Endothelial cell of umbilical vein (primary cell): ENCODE measurements at regions not wholly inside any gene's neighbourhood (a gene's known extent, or its start where the extent isn't known, plus 50 kb on each side); places are given as distances from the start of the nearest gene placed in this dataset.

Experiments
- BruUV-seq: library from RNA; stranded (reverse); fragments of 400-500 nt; replicated peaks from 2 replicates; lab custom pipeline; 2021; lab: Mats Ljungman, UMichigan
- CTCF ChIA-PET: fragments of 300-600, 350-600 bp; sonication (Branson Sonifier 250); formaldehyde crosslinking; loops from one replicate; lab custom pipeline; 2021; ENCODE audit warnings: antibody characterized with exemption, inconsistent platforms; lab: Charles Lee
- POLR2A ChIA-PET: fragments of 300-600, 350-600 bp; sonication (Branson Sonifier 250); formaldehyde crosslinking; loops from one replicate; lab custom pipeline; 2021; ENCODE audit warnings: antibody characterized with exemption, inconsistent platforms; lab: Charles Lee
- DNase-seq: peaks from one replicate; pipeline ENCODE4 v3.0.0-alpha.2; 2011; ENCODE audit warnings: low read depth, low spot score
- FAIRE-seq: peaks from 2 replicates; lab custom pipeline; 2011; peaks lifted over from hg19 to GRCh38; lab: Jason Lieb, UNC
- H2AFZ ChIP-seq: 2 replicates; pipeline ENCODE4 v1.6.0; 2012; ENCODE audit warnings: low read depth, low read length, control low read depth, inconsistent platforms
- H3K27ac ChIP-seq: 2 replicates; pipeline ENCODE4 v1.5.1; 2011; ENCODE audit warnings: low read depth, mild to moderate bottlenecking, control low read depth, low read length, moderate library complexity; ENCODE audit not compliant: insufficient read depth
- H3K27me3 ChIP-seq, 2 experiments: 2 replicates each; pipeline versions ENCODE4 v1.6.0 to v1.6.1; 2011; ENCODE audit warnings: low read length in 2 of 2, mixed read lengths in 1 of 2; ENCODE audit not compliant: control insufficient read depth in 2 of 2, insufficient read depth in 2 of 2
- H3K36me3 ChIP-seq, 2 experiments: 2 replicates in 1 of 2; 3 replicates in 1 of 2; pipeline ENCODE4 v1.5.1; 2011; ENCODE audit warnings: low read length in 2 of 2, mild to moderate bottlenecking in 1 of 2, moderate library complexity in 1 of 2; ENCODE audit not compliant: control insufficient read depth in 2 of 2, insufficient read depth in 2 of 2; ENCODE audit errors: extremely low read depth in 1 of 2
- H3K4me1 ChIP-seq: 3 replicates; pipeline ENCODE4 v1.5.1; 2011; ENCODE audit warnings: mild to moderate bottlenecking, low read length; ENCODE audit not compliant: control insufficient read depth, insufficient read depth; ENCODE audit errors: extremely low read depth
- H3K4me2 ChIP-seq: 2 replicates; pipeline ENCODE4 v1.6.1; 2011; ENCODE audit warnings: low read length, control low read depth, mixed read lengths; ENCODE audit not compliant: insufficient read depth
- H3K4me3 ChIP-seq, 3 experiments: fragments of 200-600 bp in 1 of 3; sonication (generic), shearing (Covaris generic) in 1 of 3; replicated peaks in 1 of 3; 2 replicates each; pipeline ENCODE4 v1.5.1; 2011 to 2016; ENCODE audit warnings: control low read depth in 3 of 3, low read length in 3 of 3, mild to moderate bottlenecking in 2 of 3, inconsistent platforms in 1 of 3, low read depth in 1 of 3, moderate library complexity in 1 of 3; ENCODE audit not compliant: insufficient read depth in 1 of 3
- H3K79me2 ChIP-seq: 2 replicates; pipeline ENCODE4 v1.6.0; 2012; ENCODE audit warnings: low read length, inconsistent platforms; ENCODE audit not compliant: control insufficient read depth, insufficient read depth
- H3K9ac ChIP-seq: replicated peaks from 2 replicates; pipeline ENCODE3; 2011; ENCODE audit warnings: low read length, control low read depth; ENCODE audit not compliant: insufficient read depth; ENCODE audit errors: extremely low read depth
- H3K9me1 ChIP-seq: replicated peaks from 3 replicates; pipeline ENCODE4 v1.6.0; 2011; ENCODE audit warnings: mild to moderate bottlenecking, low read length; ENCODE audit not compliant: control insufficient read depth, insufficient read depth; ENCODE audit errors: extremely low read depth
- H3K9me3 ChIP-seq: replicated peaks from 2 replicates; pipeline ENCODE4 v1.5.1; 2012; ENCODE audit warnings: low read length, inconsistent platforms; ENCODE audit not compliant: control insufficient read depth, insufficient read depth
- H4K20me1 ChIP-seq: replicated peaks from 2 replicates; pipeline ENCODE3; 2011; ENCODE audit warnings: mild to moderate bottlenecking, low read length; ENCODE audit not compliant: control insufficient read depth, insufficient read depth; ENCODE audit errors: extremely low read depth
- EZH2 ChIP-seq: IDR thresholded peaks from 2 replicates; pipeline ENCODE4 v1.6.1; 2012; ENCODE audit warnings: borderline replicate concordance, low read depth, mild to moderate bottlenecking, moderate library complexity, low read length, inconsistent platforms; ENCODE audit not compliant: severe bottlenecking
- FOS ChIP-seq: IDR thresholded peaks from 2 replicates; pipeline ENCODE4 v1.6.1; 2011; ENCODE audit warnings: mild to moderate bottlenecking, low read length, moderate library complexity, borderline replicate concordance; ENCODE audit not compliant: insufficient read depth
- GATA2 ChIP-seq: IDR thresholded peaks from 2 replicates; pipeline ENCODE4 v1.7.0; 2011; ENCODE audit warnings: low read depth, mild to moderate bottlenecking, moderate library complexity, mixed read lengths, low read length; ENCODE audit not compliant: insufficient read length, insufficient read depth
- JUN ChIP-seq: IDR thresholded peaks from 2 replicates; pipeline ENCODE4 v1.6.1; 2011; ENCODE audit warnings: borderline replicate concordance, low read depth; ENCODE audit not compliant: insufficient read length, insufficient read depth
- MYC ChIP-seq: IDR thresholded peaks from one replicate; pipeline ENCODE4 v1.6.1; 2011; ENCODE audit warnings: mild to moderate bottlenecking, low read depth, low read length
- POLR2A ChIP-seq: IDR thresholded peaks from 2 replicates; pipeline ENCODE4 v1.6.1; 2012; ENCODE audit warnings: low read depth, mild to moderate bottlenecking, control low read depth, low read length
- POLR2AphosphoS5 ChIP-seq: IDR thresholded peaks from 2 replicates; pipeline ENCODE4 v1.6.1; 2012; ENCODE audit warnings: low read depth, mild to moderate bottlenecking, control low read depth, low read length, moderate library complexity; ENCODE audit not compliant: insufficient read depth
- dilution Hi-C: fragments of 300-500 bp; cut with MboI; formaldehyde crosslinking; loops from one replicate; pipeline ENCODE4 v1.15.0; 2019; ENCODE audit warnings: low sequenced_read_pairs; ENCODE audit not compliant: extremely low pct_ligation_motif_present
- intact Hi-C: fragments of 100-400 bp; cut with micrococcal nuclease; formaldehyde crosslinking; loops from one replicate; pipeline ENCODE4 v1.10.0; 2022
- TF ChIP-seq, protein P1 (sequence below), 2 donors: IDR thresholded peaks; 1 replicate in 1 of 2; 2 replicates in 1 of 2; pipeline ENCODE4 v1.5.1; 2011; ENCODE audit warnings: low read length in 2 of 2, mild to moderate bottlenecking in 2 of 2, moderate library complexity in 2 of 2, control low read depth in 1 of 2, inconsistent platforms in 1 of 2, low read depth in 1 of 2; ENCODE audit not compliant: insufficient read depth in 1 of 2; ENCODE audit errors: extremely low read depth in 1 of 2
- TF ChIP-seq, protein P2 (sequence below): IDR thresholded peaks from 2 replicates; pipeline ENCODE4 v1.6.1; 2011; ENCODE audit not compliant: insufficient read depth, insufficient read length

DNA sequence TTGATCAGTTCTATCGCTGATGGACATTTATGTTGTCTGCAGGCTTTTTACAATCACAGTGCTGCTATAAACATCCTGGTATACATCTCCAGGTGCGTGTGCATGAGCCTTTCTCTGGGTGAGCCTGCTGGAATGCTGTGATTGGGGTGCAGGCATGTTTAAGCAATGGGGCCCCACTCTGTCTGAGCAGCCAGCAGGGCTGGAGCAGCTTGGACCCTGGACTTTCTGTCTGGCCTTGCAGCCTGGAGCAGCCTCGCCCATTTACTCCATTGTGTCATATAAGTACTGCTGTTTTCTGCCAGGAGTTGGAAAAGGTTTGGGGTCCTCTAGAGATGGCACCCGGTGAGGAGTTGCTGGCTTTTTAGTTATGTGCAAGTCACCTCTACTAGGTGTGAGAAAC is 199.0 kb downstream of the KIF26A start:
- no peaks in the 10 kb centered on the region for H3K79me2 ChIP-seq
- no peaks in the 10 kb centered on the region for H4K20me1 ChIP-seq
- H3K9me3 ChIP-seq, result no peaks in the 10 kb centered on the region
- H3K4me1 ChIP-seq, result no peaks in the 10 kb centered on the region
- DNase-seq (no peak), FAIRE-seq (no peak)
- no peaks in the 10 kb centered on the region for H3K36me3 ChIP-seq
- no peak overlapping the region for H3K4me2 ChIP-seq
- ChIA-PET CTCF (no interaction called here), POLR2A (no interaction called here)
- no peak overlapping the region for H2AFZ ChIP-seq
- H3K9me1 ChIP-seq, result no peaks in the 10 kb centered on the region
- H3K9ac ChIP-seq, result no peak overlapping the region
- no peak overlapping the region for H3K4me3 ChIP-seq
- no TSS peak for BruUV-seq
- TF ChIP-seq FOS, result no peak
- dilution Hi-C loops, result no loop called here
- H3K27ac ChIP-seq, result no peak overlapping the region
- peaks cover 0 to 8% of the 10 kb centered on the region in 2 experiments for H3K27me3 ChIP-seq
- intact Hi-C loops, result no loop called here

DNA sequence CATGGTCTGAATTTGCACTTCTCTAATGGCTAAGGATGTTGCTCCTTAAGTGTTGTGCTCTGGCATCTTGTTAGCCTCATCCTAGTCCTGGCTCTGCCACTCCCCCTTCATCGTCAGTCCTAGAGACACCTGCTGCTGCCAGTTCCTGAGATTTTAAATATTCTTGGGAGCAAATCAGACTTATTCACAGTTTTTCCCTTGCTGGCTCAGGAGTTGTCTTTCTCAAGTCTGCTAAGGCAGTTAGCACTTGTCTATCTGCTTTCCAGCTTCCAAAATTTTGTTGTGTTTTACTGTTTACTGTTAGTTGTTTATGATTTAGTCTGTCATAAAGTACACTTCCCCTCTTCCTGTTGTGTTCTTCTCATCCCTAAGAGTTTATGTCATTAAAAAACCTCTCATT is 201.0 kb downstream of the KIF26A start:
- Histone ChIP-seq H4K20me1 (no peaks in the 10 kb centered on the region), H2AFZ (no peak overlapping the region), H3K27ac (no peak overlapping the region), H3K79me2 (no peaks in the 10 kb centered on the region), H3K4me2 (no peak overlapping the region), H3K9me1 (no peaks in the 10 kb centered on the region), H3K4me1 (no peaks in the 10 kb centered on the region), H3K27me3 (peaks cover 0 to 8% of the 10 kb centered on the region in 2 experiments), H3K9ac (no peak overlapping the region), H3K36me3 (no peaks in the 10 kb centered on the region), H3K4me3 (no peak overlapping the region), H3K9me3 (no peaks in the 10 kb centered on the region)
- dilution Hi-C loops (no loop called here), intact Hi-C loops (no loop called here)
- ChIA-PET CTCF (no interaction called here), POLR2A (no interaction called here)
- BruUV-seq, result no TSS peak
- DNase-seq (no peak), FAIRE-seq (no peak)
- TF ChIP-seq POLR2A, result no peak
- TF ChIP-seq GATA2, result no peak
- TF ChIP-seq EZH2, result no peak
- TF ChIP-seq, protein P1, sequence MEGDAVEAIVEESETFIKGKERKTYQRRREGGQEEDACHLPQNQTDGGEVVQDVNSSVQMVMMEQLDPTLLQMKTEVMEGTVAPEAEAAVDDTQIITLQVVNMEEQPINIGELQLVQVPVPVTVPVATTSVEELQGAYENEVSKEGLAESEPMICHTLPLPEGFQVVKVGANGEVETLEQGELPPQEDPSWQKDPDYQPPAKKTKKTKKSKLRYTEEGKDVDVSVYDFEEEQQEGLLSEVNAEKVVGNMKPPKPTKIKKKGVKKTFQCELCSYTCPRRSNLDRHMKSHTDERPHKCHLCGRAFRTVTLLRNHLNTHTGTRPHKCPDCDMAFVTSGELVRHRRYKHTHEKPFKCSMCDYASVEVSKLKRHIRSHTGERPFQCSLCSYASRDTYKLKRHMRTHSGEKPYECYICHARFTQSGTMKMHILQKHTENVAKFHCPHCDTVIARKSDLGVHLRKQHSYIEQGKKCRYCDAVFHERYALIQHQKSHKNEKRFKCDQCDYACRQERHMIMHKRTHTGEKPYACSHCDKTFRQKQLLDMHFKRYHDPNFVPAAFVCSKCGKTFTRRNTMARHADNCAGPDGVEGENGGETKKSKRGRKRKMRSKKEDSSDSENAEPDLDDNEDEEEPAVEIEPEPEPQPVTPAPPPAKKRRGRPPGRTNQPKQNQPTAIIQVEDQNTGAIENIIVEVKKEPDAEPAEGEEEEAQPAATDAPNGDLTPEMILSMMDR (IDR thresholded peaks at IDR 0.05; ENCODE audit: extremely low read depth in 1 of 2, insufficient read depth in 1 of 2, low read depth in 1 of 2, low read length in 2 of 2), result no peak
- no peak for TF ChIP-seq FOS
- TF ChIP-seq, protein P2, sequence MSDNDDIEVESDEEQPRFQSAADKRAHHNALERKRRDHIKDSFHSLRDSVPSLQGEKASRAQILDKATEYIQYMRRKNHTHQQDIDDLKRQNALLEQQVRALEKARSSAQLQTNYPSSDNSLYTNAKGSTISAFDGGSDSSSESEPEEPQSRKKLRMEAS, result no peak
- TF ChIP-seq JUN, result no peak
- no peak for TF ChIP-seq POLR2AphosphoS5
- no peak for TF ChIP-seq MYC
